NCI-H187 (cell line): ENCODE measurements at regions not wholly inside any gene's neighbourhood (a gene's known extent, or its start where the extent isn't known, plus 50 kb on each side); places are given as distances from the start of the nearest gene placed in this dataset.

Experiments used
- DNase-seq, 2 experiments: peaks; one replicate each; lab custom pipeline; 2025; lab: John Stamatoyannopoulos, UW

GRCh38 chr10:130820880-130821482, 490.5 kb downstream of the TCERG1L start:
- peak; percentile 38 to 39 for DNase-seq

- no peak for DNase-seq
Observed at GRCh38 chr10:130824230-130825014, 487.1 kb downstream of the TCERG1L start.

- DNase-seq, result no peak
Observed at GRCh38 chr10:130833596-130833995, 477.9 kb downstream of the TCERG1L start.

GRCh38 chr10:130834170-130834569, 477.4 kb downstream of the TCERG1L start:
- DNase-seq, result no peak

- no peak for DNase-seq
Observed at GRCh38 chr10:130834573-130834972, 476.9 kb downstream of the TCERG1L start.

GRCh38 chr10:130835068-130835467, 476.5 kb downstream of the TCERG1L start:
- DNase-seq, result no peak

- DNase-seq, result no peak
Observed at GRCh38 chr10:130836344-130836743, 475.2 kb downstream of the TCERG1L start.

- DNase-seq, result no peak
Observed at GRCh38 chr10:130843051-130843653, 468.4 kb downstream of the TCERG1L start.

- no peak for DNase-seq
Observed at GRCh38 chr10:130844310-130844709, 467.2 kb downstream of the TCERG1L start.

GRCh38 chr10:130847170-130847569, 464.4 kb downstream of the TCERG1L start:
- no peak for DNase-seq

DNA sequence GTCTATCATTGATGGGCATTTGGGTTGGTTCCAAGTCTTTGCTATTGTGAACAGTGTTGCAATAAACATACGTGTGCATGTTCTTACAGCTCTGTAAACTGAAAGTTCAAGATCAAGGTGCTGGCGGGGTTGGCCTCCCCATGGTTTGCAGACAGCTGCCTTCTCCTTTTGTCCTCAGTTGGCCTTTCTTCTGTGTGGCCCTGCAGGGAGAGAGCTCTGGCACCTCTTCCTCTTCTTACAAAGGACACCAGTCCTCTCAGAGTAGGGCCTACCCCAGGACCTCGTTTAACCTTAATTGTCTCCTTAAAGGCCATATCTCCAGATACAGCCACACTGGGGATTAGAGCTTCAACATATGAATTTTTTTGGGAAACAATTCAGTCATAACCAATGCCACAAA, 462.7 kb downstream of the TCERG1L start:
- no peak for DNase-seq

- DNase-seq, result no peak
Observed at GRCh38 chr10:130854151-130854550, 457.4 kb downstream of the TCERG1L start.

- DNase-seq, result no peak
Observed at GRCh38 chr10:130857631-130858295, 453.8 kb downstream of the TCERG1L start.

DNA sequence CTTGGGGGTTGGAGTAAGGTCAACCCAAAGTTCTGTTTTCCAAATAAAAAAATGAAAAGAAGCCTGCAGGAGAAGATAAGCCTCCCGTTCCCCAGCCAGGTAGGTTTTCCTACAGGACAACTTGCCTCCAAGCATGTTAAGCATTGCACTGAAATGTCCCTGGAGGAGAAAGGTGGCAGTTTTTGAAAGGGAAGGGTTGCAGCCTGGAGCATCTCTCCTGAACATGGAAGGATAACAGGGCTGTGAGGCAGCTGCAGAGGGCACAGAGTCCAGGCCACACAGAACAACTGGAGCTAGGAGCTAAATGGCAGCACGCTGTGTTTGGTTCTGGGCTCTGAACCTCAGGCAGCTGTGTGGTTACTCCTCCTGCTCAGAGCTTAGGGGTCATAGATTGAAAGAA, 452.9 kb downstream of the TCERG1L start:
- DNase-seq, result no peak

- DNase-seq, result no peak
Observed at GRCh38 chr10:130859427-130859826, 452.1 kb downstream of the TCERG1L start.

DNA sequence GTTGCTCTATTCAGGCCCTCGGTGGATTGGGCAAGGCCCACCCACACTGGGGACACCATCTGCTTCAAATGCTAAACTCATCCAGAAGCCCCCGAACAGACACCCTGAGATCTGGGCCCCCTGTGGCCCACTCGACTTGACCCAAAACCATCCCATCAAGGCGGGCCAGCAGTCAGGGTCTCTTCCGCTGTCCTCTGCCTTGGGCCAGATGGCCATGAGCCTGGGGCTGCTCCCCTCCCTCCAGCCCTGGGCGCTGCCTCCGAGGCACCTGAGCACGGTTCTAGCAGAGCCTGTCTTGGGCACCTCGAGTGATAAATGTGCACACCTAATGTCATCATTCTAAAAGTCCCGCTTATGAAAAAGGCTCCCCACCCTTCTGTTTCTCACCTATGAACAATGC, 449.4 kb downstream of the TCERG1L start:
- no peak for DNase-seq

GRCh38 chr10:130862626-130863025, 448.9 kb downstream of the TCERG1L start:
- no peak for DNase-seq

GRCh38 chr10:130863044-130863443, 448.5 kb downstream of the TCERG1L start:
- no peak for DNase-seq

DNA sequence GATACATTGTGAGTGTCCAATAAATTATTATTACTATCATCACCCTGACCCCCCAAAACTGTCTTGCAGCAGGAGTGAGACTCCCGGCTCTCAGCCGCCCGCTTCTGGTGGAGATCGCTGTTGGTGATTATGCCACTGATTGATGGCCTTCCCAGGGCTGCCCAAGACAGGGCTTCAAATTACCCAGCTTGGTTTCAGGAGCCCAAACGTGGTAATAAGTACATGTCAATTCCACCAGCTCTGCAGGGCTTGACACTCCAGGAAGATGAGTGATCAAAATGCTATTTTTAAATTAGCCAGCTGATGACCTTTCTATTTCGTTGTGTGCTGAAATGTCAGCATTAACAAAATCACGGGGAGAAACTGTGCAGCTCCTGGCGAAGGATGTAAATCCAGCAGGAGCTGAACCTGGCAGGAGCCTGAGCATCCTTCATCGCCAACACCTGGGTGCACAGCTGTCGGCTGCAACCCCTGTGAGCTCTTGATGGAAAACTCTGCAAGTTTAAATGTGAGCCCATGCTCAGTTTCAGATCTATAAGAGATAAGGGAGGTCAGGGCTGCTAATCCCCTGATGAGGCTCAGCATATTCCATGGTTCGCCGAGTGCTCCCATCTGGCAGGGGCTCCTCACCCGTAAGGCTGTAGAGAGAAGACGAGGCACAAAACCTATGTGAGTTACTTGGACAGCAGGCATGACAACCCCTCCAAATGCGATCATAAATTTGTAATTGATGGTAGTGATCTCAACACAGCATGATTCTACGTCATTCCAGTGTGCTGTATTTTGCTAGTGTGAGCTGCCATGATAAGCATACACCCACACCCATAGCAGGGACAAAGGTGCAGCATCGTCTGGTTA, 446.3 kb downstream of the TCERG1L start:
- no peak for DNase-seq

GRCh38 chr10:130866857-130867256, 444.7 kb downstream of the TCERG1L start:
- no peak for DNase-seq

DNA sequence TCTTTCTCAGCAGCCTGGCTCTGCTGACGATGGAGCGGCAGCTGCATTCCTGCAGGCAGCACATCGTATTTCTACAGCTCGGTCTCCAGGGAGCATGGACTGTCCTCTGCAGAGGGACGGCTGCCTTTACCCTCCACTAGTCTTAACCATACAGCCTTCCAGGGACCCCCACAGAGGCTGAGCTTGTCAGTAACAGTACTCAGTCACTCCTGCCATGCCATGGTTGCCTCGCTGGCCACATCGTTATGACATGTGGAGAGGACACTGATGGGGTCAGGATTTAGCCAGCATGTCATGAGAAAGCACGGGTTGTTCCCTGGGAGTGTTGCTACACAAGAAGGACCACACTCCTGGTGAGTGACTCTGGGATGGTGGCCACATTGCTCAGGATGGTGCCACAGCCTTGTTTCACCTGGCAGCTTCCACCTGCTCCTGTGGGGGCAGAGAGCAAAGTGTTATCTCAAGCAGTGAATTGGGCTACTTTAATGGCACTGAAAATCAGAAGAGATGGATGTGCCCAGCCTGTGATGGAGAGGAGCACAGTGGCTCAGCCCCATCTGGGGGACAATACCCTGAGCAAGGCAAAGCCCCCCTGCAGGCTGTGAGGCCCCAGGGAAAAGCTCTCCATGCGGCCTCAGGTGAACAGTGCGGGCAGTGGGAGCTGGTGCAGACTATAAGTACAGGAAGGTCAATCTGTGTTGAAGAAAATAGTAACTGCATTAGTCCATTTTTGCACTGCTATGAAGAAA, 443.9 kb downstream of the TCERG1L start:
- DNase-seq, result no peak
